ENCODE measurements at regions not wholly inside any gene's neighbourhood (a gene's known extent, or its start where the extent isn't known, plus 50 kb on each side); places are given as distances from the start of the nearest gene placed in this dataset.

GRCh38 chr5:158174026-158174425 is 315.1 kb upstream of the CLINT1 start:
- Mint-ChIP-seq H3K4me3 (ENCODE audit: low read depth) (no peak overlapping the region), H3K27ac (no peak overlapping the region), H3K36me3 (ENCODE audit: insufficient read depth) (no peaks in the 10 kb centered on the region), H3K27me3 (peaks cover 25% of the 10 kb centered on the region), H3K9me3 (ENCODE audit: low read depth) (no peaks in the 10 kb centered on the region), H3K4me1 (ENCODE audit: low read depth) (peaks cover 27% of the 10 kb centered on the region)
- no peak for TF ChIP-seq CTCF (IDR thresholded peaks at IDR 0.05; ENCODE audit: unreplicated experiment)
- DNase-seq (ENCODE audit: low spot score, unreplicated experiment), result no peak

- no peaks in the 10 kb centered on the region for H3K36me3 Mint-ChIP-seq (ENCODE audit: insufficient read depth)
- DNase-seq (ENCODE audit: low spot score, unreplicated experiment), result no peak
- H3K27ac Mint-ChIP-seq, result no peak overlapping the region
- peaks cover 15% of the 10 kb centered on the region for H3K27me3 Mint-ChIP-seq
- H3K4me1 Mint-ChIP-seq (ENCODE audit: low read depth), result peaks cover 21% of the 10 kb centered on the region
- TF ChIP-seq CTCF (IDR thresholded peaks at IDR 0.05; ENCODE audit: unreplicated experiment), result no peak
- H3K9me3 Mint-ChIP-seq (ENCODE audit: low read depth), result no peaks in the 10 kb centered on the region
- H3K4me3 Mint-ChIP-seq (ENCODE audit: low read depth), result no peak overlapping the region
Measured at GRCh38 chr5:158172005-158172404, 313.1 kb upstream of the CLINT1 start.

- no peak overlapping the region for H3K27ac Mint-ChIP-seq
- H3K9me3 Mint-ChIP-seq (ENCODE audit: low read depth), result no peaks in the 10 kb centered on the region
- H3K4me3 Mint-ChIP-seq (ENCODE audit: low read depth), result no peak overlapping the region
- TF ChIP-seq CTCF (IDR thresholded peaks at IDR 0.05; ENCODE audit: unreplicated experiment), result no peak
- peaks cover 23% of the 10 kb centered on the region for H3K4me1 Mint-ChIP-seq (ENCODE audit: low read depth)
- H3K36me3 Mint-ChIP-seq (ENCODE audit: insufficient read depth), result no peaks in the 10 kb centered on the region
- no peak for DNase-seq (ENCODE audit: low spot score, unreplicated experiment)
- peaks cover 5% of the 10 kb centered on the region for H3K27me3 Mint-ChIP-seq
Measured at GRCh38 chr5:158170534-158170933, 311.6 kb upstream of the CLINT1 start.

GRCh38 chr5:158170060-158170459 is 311.1 kb upstream of the CLINT1 start:
- H3K9me3 Mint-ChIP-seq (ENCODE audit: low read depth), result no peaks in the 10 kb centered on the region
- H3K27ac Mint-ChIP-seq, result no peak overlapping the region
- peaks cover 5% of the 10 kb centered on the region for H3K27me3 Mint-ChIP-seq
- H3K36me3 Mint-ChIP-seq (ENCODE audit: insufficient read depth), result no peaks in the 10 kb centered on the region
- DNase-seq (ENCODE audit: low spot score, unreplicated experiment), result no peak
- H3K4me1 Mint-ChIP-seq (ENCODE audit: low read depth), result peaks cover 18% of the 10 kb centered on the region
- TF ChIP-seq CTCF (IDR thresholded peaks at IDR 0.05; ENCODE audit: unreplicated experiment), result no peak
- H3K4me3 Mint-ChIP-seq (ENCODE audit: low read depth), result no peak overlapping the region

GRCh38 chr5:158166424-158166823 is 307.5 kb upstream of the CLINT1 start:
- H3K9me3 Mint-ChIP-seq (ENCODE audit: low read depth), result no peaks in the 10 kb centered on the region
- H3K27me3 Mint-ChIP-seq, result peaks cover 5% of the 10 kb centered on the region
- H3K27ac Mint-ChIP-seq, result no peak overlapping the region
- DNase-seq (ENCODE audit: low spot score, unreplicated experiment), result no peak
- no peaks in the 10 kb centered on the region for H3K36me3 Mint-ChIP-seq (ENCODE audit: insufficient read depth)
- H3K4me1 Mint-ChIP-seq (ENCODE audit: low read depth), result peaks cover 16% of the 10 kb centered on the region
- no peak for TF ChIP-seq CTCF (IDR thresholded peaks at IDR 0.05; ENCODE audit: unreplicated experiment)
- no peak overlapping the region for H3K4me3 Mint-ChIP-seq (ENCODE audit: low read depth)
